AG09319 (cell line): ENCODE measurements at regions not wholly inside any gene's neighbourhood (a gene's known extent, or its start where the extent isn't known, plus 50 kb on each side); places are given as distances from the start of the nearest gene placed in this dataset.
"Not testable (repeated sequence)": the region's sequence is repeated elsewhere in the genome, so short reads cannot be mapped to it uniquely, and the experiment has no call there.

Source experiments
- DNase-seq: peaks from one replicate; pipeline ENCODE4 v3.0.0-alpha.2; 2010; ENCODE audit warnings: low read depth; ENCODE audit errors: extremely low read depth
- TF ChIP-seq, protein P1 (sequence below): IDR thresholded peaks from 2 replicates; pipeline ENCODE4 v1.5.1; 2011; ENCODE audit warnings: low read depth, mild to moderate bottlenecking, inconsistent platforms, low read length, moderate library complexity

DNA sequence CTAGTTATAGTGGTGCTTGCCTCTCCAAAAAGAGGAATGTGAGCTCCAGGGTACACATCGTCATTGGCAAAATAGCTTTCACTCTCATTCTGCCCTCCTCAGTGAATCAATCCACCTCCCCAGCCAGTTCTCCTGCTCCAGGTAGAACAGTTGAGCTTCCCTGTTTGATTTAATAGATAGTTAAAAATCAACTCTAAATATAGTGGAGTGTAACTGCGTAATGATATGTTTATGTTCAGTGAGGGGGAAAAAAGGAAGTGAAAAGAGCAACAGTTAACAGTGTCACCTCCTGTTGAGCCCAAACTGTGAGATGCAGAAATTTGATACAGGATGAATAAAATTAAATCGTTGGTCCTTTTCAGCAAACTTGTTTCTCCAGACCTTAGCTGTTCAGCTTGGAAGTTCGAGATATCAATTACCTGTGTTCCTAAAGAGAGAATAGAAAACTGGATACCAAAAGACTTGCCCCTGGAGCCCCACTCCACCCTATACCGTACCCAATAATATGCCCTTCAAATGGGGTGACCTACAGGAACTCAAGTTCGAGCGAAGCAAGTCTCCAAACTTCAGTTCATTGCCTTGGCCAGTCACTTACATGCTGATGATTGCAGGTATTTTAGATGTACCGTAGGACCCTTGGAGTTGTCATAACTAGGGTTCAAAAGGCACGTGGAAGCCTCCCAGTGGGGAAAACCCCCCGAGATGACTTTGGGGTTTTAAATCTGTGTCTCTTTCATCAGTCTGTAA, 708.4 kb downstream of the RNF144A start:
- DNase-seq: no peak
- TF ChIP-seq, protein P1, sequence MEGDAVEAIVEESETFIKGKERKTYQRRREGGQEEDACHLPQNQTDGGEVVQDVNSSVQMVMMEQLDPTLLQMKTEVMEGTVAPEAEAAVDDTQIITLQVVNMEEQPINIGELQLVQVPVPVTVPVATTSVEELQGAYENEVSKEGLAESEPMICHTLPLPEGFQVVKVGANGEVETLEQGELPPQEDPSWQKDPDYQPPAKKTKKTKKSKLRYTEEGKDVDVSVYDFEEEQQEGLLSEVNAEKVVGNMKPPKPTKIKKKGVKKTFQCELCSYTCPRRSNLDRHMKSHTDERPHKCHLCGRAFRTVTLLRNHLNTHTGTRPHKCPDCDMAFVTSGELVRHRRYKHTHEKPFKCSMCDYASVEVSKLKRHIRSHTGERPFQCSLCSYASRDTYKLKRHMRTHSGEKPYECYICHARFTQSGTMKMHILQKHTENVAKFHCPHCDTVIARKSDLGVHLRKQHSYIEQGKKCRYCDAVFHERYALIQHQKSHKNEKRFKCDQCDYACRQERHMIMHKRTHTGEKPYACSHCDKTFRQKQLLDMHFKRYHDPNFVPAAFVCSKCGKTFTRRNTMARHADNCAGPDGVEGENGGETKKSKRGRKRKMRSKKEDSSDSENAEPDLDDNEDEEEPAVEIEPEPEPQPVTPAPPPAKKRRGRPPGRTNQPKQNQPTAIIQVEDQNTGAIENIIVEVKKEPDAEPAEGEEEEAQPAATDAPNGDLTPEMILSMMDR: no peak

DNA sequence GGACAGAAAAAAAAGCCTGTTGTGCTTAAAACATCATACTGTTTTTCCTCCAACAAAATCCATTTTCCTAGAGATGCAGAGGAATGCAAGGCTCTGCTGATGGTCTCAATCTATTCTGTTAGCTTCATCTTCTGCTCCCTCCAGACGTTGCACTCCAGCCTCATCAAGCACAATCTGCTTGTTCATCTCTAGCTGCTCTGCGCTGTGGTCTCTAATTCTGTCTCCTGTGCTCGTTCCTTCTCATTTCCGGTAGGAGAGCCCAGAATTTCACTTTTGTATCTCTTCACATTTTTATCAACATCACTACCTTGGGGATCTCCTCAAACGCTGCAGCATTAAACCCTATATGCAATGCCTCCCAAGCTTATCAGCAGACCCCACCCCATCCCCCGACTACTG, 708.9 kb downstream of the RNF144A start:
- TF ChIP-seq, protein P1: no peak
- no peak for DNase-seq

DNA sequence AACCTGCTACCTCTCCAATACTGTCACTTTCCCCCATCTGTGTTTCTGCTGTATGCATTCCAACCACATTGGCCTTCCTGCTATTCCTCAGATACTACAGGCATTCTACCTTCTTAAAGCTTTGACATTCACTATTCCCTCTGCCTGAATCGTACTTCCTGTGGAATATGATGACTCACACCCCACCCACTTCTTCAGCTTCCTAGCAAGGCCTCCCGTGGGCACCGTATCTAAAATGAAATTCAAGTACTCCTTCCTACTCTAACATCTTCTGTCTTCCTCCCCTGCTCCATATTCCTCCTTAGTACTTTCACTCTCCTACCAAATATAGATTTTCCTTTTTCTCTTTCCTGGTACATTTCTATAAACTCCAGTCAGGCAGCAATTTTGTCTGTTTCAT, 710.4 kb downstream of the RNF144A start:
- DNase-seq: no peak
- TF ChIP-seq, protein P1: no peak

DNA sequence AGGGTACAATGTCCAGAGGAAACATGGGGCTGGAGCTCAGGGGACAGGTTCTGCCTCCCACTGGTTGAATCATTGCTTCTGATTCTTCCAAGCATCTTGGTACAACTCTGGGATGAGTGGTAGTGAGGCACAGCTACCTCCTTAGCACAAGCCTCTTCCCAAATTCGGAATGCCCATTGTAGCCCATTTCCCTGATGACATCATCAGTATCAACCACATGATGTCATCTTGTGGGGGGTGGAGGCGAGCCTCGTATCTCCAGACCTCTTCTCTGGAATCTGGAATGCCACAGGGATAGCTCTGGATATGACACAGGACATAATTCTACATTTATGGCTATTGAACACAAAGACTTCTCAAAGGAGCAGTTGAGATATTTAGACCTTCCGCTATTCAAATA, 715.2 kb downstream of the RNF144A start:
- TF ChIP-seq, protein P1: no peak
- DNase-seq: no peak

DNA sequence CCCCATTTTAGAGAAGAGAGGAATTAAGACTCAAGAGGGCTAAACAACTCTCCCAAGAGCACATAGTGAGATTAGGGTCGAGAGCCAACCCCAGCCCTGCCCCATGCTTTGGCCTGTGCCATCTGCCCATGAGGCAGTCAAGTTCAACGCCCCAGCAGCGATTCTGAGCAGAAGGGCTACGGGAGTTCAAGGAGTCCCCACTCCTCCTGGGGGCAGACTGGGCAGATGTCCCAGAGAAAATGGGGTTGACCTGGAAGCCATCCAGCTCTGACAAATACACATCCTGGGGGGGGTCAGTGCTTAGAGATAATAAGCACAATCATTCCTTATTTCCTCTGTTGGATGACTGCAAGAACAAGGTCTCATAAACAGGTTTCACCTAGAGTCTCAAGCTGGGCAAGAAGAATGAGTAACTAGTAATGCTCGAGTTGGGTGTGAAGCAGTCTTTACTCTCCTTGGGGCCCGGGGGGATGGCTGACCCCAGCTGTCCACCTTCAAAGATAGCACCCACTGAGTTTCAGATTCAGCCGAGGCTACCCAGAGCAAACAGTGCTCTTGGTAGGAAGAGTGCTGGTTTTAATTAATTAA, 716.4 kb downstream of the RNF144A start:
- DNase-seq: no peak
- TF ChIP-seq, protein P1: no peak

DNA sequence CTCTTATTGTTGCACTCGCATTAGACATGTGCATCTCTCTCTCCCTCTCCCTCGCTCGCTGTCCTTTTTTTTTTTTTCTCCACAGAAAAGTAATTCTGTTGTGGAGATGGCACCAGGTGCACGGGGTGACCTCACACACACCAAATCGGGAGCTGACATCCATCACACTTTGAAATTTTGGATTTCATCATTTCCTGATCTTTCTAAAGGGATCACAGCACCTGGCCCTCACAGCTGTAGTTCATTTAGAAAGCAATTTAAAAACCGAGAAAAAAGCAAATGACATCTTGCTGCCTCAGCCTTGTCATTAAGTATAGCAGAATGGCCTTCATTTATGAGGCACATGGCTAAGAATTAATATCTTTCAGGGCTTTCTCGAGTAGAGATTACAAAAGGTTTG, 717.2 kb downstream of the RNF144A start:
- TF ChIP-seq, protein P1: no peak
- no peak for DNase-seq

DNA sequence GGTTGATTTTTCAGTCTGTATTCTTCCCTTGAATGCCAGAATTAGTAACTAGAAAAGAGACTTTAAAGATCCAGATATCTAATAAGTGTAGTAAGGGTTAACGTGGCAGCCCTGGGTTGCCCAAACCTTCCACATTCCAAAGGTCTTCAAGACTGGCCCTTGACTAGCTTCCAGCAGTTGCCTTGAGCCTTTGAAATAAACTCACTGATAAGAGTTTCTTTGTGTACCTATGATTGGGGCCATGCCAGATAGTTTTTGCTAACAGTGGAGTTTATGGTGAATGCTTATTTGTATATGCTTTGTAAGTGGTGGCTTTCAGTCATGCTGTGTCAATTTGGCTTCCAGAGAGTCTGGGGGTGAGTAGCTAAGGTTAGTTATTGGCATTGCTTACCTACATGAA, 722.3 kb downstream of the RNF144A start:
- TF ChIP-seq, protein P1: no peak
- DNase-seq: no peak

DNA sequence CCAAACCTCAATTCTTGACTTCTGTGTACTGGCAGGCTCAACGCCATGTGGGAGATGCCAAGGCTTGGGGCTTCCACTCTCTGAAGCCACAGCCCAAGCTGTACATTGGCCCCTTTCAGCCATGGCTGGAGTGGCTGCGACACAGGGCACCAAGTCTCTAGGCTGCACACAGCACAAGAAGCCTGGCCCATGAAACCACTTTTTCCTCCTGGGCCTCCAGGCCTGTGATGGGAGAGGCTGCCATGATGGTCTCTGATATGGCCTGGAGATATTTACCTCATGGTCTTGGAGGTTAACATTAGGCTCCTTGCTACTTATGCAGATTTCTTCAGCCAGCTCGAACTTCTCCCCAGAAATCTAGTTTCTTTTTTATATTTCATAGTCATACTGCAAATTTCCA, 724.1 kb downstream of the RNF144A start:
- not testable (repeated sequence) for DNase-seq
